NOMO-1 (cell line): ENCODE measurements at regions not wholly inside any gene's neighbourhood (a gene's known extent, or its start where the extent isn't known, plus 50 kb on each side); places are given as distances from the start of the nearest gene placed in this dataset.
"Not testable (repeated sequence)": the region's sequence is repeated elsewhere in the genome, so short reads cannot be mapped to it uniquely, and the experiment has no call there.

Experiments
- DNase-seq, 2 experiments: peaks; one replicate each; lab custom pipeline; 2025; ENCODE audit not compliant: unreplicated experiment in 2 of 2; lab: John Stamatoyannopoulos, UW

- DNase-seq, result no peak
Measured at GRCh38 chr2:41129988-41130387, 678.1 kb upstream of the SLC8A1 start.

GRCh38 chr2:41137031-41137430 lies 685.1 kb upstream of the SLC8A1 start:
- no peak for DNase-seq

- DNase-seq, result no peak
Measured at GRCh38 chr2:41141146-41141791, 689.4 kb upstream of the SLC8A1 start.

GRCh38 chr2:41142478-41142877 lies 690.6 kb upstream of the SLC8A1 start:
- DNase-seq, result no peak

GRCh38 chr2:41145066-41145465 lies 693.2 kb upstream of the SLC8A1 start:
- no peak for DNase-seq

- no peak for DNase-seq
Measured at GRCh38 chr2:41149054-41149453, 697.2 kb upstream of the SLC8A1 start.

- no peak for DNase-seq
Measured at GRCh38 chr2:41151746-41152145, 699.9 kb upstream of the SLC8A1 start.

GRCh38 chr2:41152318-41152717 lies 700.4 kb upstream of the SLC8A1 start:
- no peak for DNase-seq

- DNase-seq, result no peak
Measured at GRCh38 chr2:41160439-41160838, 708.5 kb upstream of the SLC8A1 start.

- no peak for DNase-seq
Measured at GRCh38 chr2:41167014-41167413, 715.1 kb upstream of the SLC8A1 start.

- DNase-seq, result no peak
Measured at GRCh38 chr2:41169744-41170143, 717.9 kb upstream of the SLC8A1 start.

- peak; percentile 30 to 77 for DNase-seq
Measured at GRCh38 chr2:41170589-41170988, 718.7 kb upstream of the SLC8A1 start.

- DNase-seq, result peak; percentile 36 to 70
Measured at GRCh38 chr2:41180387-41180786, 728.5 kb upstream of the SLC8A1 start.

- no peak for DNase-seq
Measured at GRCh38 chr2:41182961-41183360, 731.1 kb upstream of the SLC8A1 start.

GRCh38 chr2:41187376-41188122 lies 735.7 kb upstream of the SLC8A1 start:
- no peak for DNase-seq

GRCh38 chr2:41194230-41194629 lies 742.3 kb upstream of the SLC8A1 start:
- no peak for DNase-seq

GRCh38 chr2:41197781-41198180 lies 745.9 kb upstream of the SLC8A1 start:
- DNase-seq, result no peak

- DNase-seq, result no peak
Measured at GRCh38 chr2:41199334-41199733, 747.4 kb upstream of the SLC8A1 start.

GRCh38 chr2:41204315-41204714 lies 752.4 kb upstream of the SLC8A1 start:
- no peak for DNase-seq

- DNase-seq, result no peak
Measured at GRCh38 chr2:41206004-41206403, 754.1 kb upstream of the SLC8A1 start.

GRCh38 chr2:41207578-41207977 lies 755.7 kb upstream of the SLC8A1 start:
- DNase-seq, result no peak

- not testable (repeated sequence) for DNase-seq
Measured at GRCh38 chr2:41210030-41210429, 758.1 kb upstream of the SLC8A1 start.
